GM12878 (cell line): ENCODE measurements at regions not wholly inside any gene's neighbourhood (a gene's known extent, or its start where the extent isn't known, plus 50 kb on each side); places are given as distances from the start of the nearest gene placed in this dataset.
A peak's percentile ranks its signal among the peaks of the same experiment; 100 is the strongest.

ENCODE experiments used
- CTCF ChIP-seq, 3 experiments: IDR thresholded peaks in 2 of 3; conservative IDR thresholded peaks in 1 of 3; 2 replicates each; pipeline ENCODE4 v1.5.1; 2011; ENCODE audit warnings: low read depth in 3 of 3, low read length in 3 of 3, mild to moderate bottlenecking in 3 of 3, control low read depth in 2 of 3, moderate library complexity in 2 of 3, inconsistent platforms in 1 of 3, mixed read lengths in 1 of 3; ENCODE audit not compliant: control insufficient read depth in 2 of 3, insufficient read depth in 1 of 3; ENCODE audit errors: extremely low read depth in 1 of 3
- FOXM1 ChIP-seq: IDR thresholded peaks from 2 replicates; pipeline ENCODE4 v1.6.1; 2012; ENCODE audit warnings: low read depth, mild to moderate bottlenecking, inconsistent platforms, low read length, moderate library complexity
- HDAC6 ChIP-seq: fragments of 200-600 bp; sonication (generic); IDR thresholded peaks from one replicate; pipeline ENCODE4 v1.8.0; 2017; ENCODE audit warnings: antibody characterized with exemption; ENCODE audit not compliant: unreplicated experiment
- MLLT1 ChIP-seq: fragments of 450-650 bp; IDR thresholded peaks from 2 replicates; pipeline ENCODE4 v1.6.1; 2016; ENCODE audit warnings: mild to moderate bottlenecking
- RAD21 ChIP-seq: IDR thresholded peaks from 2 replicates; pipeline ENCODE4 v1.6.1; 2011; ENCODE audit warnings: mild to moderate bottlenecking, low read depth, low read length, moderate library complexity; ENCODE audit not compliant: insufficient read depth
- RELA ChIP-seq: fragments of 450-650 bp; IDR thresholded peaks from 2 replicates; pipeline ENCODE4 v1.8.0; 2014; ENCODE audit warnings: borderline replicate concordance; ENCODE audit not compliant: partially characterized antibody
- WRNIP1 ChIP-seq: IDR thresholded peaks from 2 replicates; pipeline ENCODE4 v1.6.1; 2011; ENCODE audit warnings: low read depth, low read length, improper control_type of control experiment, borderline replicate concordance
- ZBED1 ChIP-seq: IDR thresholded peaks from 2 replicates; pipeline ENCODE4 v1.6.1; 2016; ENCODE audit warnings: borderline replicate concordance
- ZBTB4 ChIP-seq: fragments of 450-650 bp; formaldehyde crosslinking; IDR thresholded peaks from 2 replicates; pipeline ENCODE4 v1.4.0; 2022; ENCODE audit warnings: mild to moderate bottlenecking, moderate library complexity
- ZNF274 ChIP-seq: IDR thresholded peaks from one replicate; pipeline ENCODE4 v1.8.0; 2011; ENCODE audit not compliant: insufficient read length, insufficient read depth
- ZNF384 ChIP-seq: IDR thresholded peaks from 2 replicates; pipeline ENCODE4 v1.6.1; 2012; ENCODE audit warnings: low read depth, mild to moderate bottlenecking, low read length, improper control_type of control experiment, borderline replicate concordance
- TF ChIP-seq, protein P1 (sequence below): IDR thresholded peaks from 2 replicates; pipeline ENCODE4 v1.6.1; 2012; ENCODE audit warnings: low read depth, low read length, improper control_type of control experiment
- TF ChIP-seq, protein P2 (sequence below): fragments of 450-650 bp; IDR thresholded peaks from 2 replicates; pipeline ENCODE4 v1.6.1; 2017; ENCODE audit warnings: mild to moderate bottlenecking

DNA sequence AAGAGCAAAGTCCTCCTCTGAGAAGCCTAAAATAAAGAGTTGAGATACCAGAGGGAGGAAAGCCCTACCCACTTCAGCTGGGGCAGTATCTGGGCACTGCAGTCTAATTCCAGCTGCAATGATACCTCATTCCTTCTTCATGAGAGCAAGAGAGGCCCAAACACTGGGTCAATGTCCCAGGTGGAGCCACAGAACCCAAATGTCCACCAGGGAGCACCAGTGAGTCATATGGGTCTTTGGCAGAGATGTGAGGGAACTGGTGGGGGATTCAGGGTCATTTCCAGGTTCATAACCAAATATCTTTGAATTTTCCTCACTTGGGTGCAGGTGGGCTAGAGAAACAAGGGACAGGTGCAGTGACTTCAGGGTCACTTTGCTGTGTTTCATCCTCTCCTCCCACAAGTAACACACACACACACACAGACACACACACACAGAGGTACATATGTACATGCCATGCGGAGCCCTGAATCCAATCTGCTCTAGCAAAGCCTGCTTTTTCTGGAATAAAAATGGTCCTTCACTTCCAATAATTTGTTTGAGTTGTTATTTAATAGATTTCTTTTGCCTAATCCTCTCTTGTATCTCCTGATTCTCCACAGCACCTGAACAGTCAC lies 585.4 kb downstream of the SOX6 start (continued):
- TF ChIP-seq ZBTB4 (CRISPR knock-in tag) = no peak
- no peak for TF ChIP-seq ZNF384
- no peak for TF ChIP-seq FOXM1
- no peak for TF ChIP-seq HDAC6
- TF ChIP-seq, protein P1, sequence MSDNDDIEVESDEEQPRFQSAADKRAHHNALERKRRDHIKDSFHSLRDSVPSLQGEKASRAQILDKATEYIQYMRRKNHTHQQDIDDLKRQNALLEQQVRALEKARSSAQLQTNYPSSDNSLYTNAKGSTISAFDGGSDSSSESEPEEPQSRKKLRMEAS = no peak
- TF ChIP-seq ZNF274 = no peak
- peak; percentile 52 to 68 (median 65) for TF ChIP-seq CTCF (IDR thresholded peaks at IDR 0.05 in 2 of 3, conservative IDR thresholded peaks at IDR 0.05 in 1 of 3; ENCODE audit: control insufficient read depth in 2 of 3, extremely low read depth in 1 of 3, insufficient read depth in 1 of 3, low read depth in 3 of 3, low read length in 3 of 3)
- TF ChIP-seq MLLT1 = no peak
- TF ChIP-seq RELA = no peak
- TF ChIP-seq, protein P2, sequence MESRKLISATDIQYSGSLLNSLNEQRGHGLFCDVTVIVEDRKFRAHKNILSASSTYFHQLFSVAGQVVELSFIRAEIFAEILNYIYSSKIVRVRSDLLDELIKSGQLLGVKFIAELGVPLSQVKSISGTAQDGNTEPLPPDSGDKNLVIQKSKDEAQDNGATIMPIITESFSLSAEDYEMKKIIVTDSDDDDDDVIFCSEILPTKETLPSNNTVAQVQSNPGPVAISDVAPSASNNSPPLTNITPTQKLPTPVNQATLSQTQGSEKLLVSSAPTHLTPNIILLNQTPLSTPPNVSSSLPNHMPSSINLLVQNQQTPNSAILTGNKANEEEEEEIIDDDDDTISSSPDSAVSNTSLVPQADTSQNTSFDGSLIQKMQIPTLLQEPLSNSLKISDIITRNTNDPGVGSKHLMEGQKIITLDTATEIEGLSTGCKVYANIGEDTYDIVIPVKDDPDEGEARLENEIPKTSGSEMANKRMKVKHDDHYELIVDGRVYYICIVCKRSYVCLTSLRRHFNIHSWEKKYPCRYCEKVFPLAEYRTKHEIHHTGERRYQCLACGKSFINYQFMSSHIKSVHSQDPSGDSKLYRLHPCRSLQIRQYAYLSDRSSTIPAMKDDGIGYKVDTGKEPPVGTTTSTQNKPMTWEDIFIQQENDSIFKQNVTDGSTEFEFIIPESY = no peak
- TF ChIP-seq ZBED1 = no peak
- TF ChIP-seq RAD21 = peak; percentile 52
- TF ChIP-seq WRNIP1 = no peak
